ENCODE measurements at regions not wholly inside any gene's neighbourhood (a gene's known extent, or its start where the extent isn't known, plus 50 kb on each side); places are given as distances from the start of the nearest gene placed in this dataset.

DNA sequence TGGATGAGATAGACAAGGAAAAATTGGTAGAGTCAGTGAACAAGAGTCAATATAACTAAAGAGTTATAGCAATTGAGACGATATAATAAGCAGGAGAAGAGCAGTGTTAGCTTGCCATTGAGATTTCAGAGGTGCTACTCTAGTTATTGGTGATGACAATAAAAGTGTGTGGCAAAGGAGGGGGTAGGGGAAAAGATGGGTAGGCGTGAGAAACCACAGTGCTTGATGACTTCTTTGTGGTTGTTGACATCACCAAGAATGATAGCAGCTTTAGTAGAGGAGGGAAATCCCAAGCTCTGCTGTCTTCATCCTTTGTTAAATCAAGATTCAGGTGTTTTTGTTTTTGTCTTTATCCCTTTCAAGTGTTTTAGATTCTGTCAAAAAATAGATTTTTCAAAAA lies 179.9 kb upstream of the PPP3CA start:
- TF ChIP-seq EP300 (IDR thresholded peaks at IDR 0.05) (no peak), POLR2A (IDR thresholded peaks at IDR 0.05) (no peak), POLR2AphosphoS5 (IDR thresholded peaks at IDR 0.05) (no peak)
- TF ChIP-seq, protein P1, sequence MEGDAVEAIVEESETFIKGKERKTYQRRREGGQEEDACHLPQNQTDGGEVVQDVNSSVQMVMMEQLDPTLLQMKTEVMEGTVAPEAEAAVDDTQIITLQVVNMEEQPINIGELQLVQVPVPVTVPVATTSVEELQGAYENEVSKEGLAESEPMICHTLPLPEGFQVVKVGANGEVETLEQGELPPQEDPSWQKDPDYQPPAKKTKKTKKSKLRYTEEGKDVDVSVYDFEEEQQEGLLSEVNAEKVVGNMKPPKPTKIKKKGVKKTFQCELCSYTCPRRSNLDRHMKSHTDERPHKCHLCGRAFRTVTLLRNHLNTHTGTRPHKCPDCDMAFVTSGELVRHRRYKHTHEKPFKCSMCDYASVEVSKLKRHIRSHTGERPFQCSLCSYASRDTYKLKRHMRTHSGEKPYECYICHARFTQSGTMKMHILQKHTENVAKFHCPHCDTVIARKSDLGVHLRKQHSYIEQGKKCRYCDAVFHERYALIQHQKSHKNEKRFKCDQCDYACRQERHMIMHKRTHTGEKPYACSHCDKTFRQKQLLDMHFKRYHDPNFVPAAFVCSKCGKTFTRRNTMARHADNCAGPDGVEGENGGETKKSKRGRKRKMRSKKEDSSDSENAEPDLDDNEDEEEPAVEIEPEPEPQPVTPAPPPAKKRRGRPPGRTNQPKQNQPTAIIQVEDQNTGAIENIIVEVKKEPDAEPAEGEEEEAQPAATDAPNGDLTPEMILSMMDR (IDR thresholded peaks at IDR 0.05) = no peak

Data from suprapubic skin (tissue), 4 donors.